GM12874 (cell line): ENCODE measurements at regions not wholly inside any gene's neighbourhood (a gene's known extent, or its start where the extent isn't known, plus 50 kb on each side); places are given as distances from the start of the nearest gene placed in this dataset.

ENCODE experiments used
- CTCF ChIP-seq: IDR thresholded peaks from 2 replicates; pipeline ENCODE4 v1.5.1; 2011; ENCODE audit warnings: low read depth, mild to moderate bottlenecking, control low read depth, low read length, moderate library complexity; ENCODE audit not compliant: insufficient read depth

- no peak for TF ChIP-seq CTCF
Measured at GRCh38 chr4:26048950-26049349, 134.9 kb downstream of the SMIM20 start.

GRCh38 chr4:26049447-26049846, 135.4 kb downstream of the SMIM20 start:
- no peak for TF ChIP-seq CTCF

GRCh38 chr4:26050212-26050643, 136.2 kb downstream of the SMIM20 start:
- no peak for TF ChIP-seq CTCF

GRCh38 chr4:26050671-26051070, 136.7 kb downstream of the SMIM20 start:
- TF ChIP-seq CTCF = no peak

- TF ChIP-seq CTCF = no peak
Measured at GRCh38 chr4:26051240-26051639, 137.2 kb downstream of the SMIM20 start.

- no peak for TF ChIP-seq CTCF
Measured at GRCh38 chr4:26052663-26053541, 138.9 kb downstream of the SMIM20 start.

- no peak for TF ChIP-seq CTCF
Measured at GRCh38 chr4:26053761-26054160, 139.7 kb downstream of the SMIM20 start.
